ENCODE measurements at regions not wholly inside any gene's neighbourhood (a gene's known extent, or its start where the extent isn't known, plus 50 kb on each side); places are given as distances from the start of the nearest gene placed in this dataset.

GRCh38 chr7:156017431-156017830 lies 205.2 kb upstream of the SHH start:
- H3K4me2 ChIP-seq (ENCODE audit: low read depth, low read length), result no peak overlapping the region
- H2AK5ac ChIP-seq (ENCODE audit: low read depth, low read length), result no peak overlapping the region
- ChIA-PET CTCF (no interaction called here), POLR2A (ENCODE audit: unreplicated experiment) (no interaction called here)
- 40% methylated on average over 1 of the region's 8 CpGs; no CpG with 5 or more reads in 1 of the 2 experiments for WGBS, 2 experiments (ENCODE audit: extremely low coverage in 2 of 2, insufficient read length in 1 of 2)
- no peak overlapping the region for H2BK5ac ChIP-seq (ENCODE audit: low read depth, low read length, poor library complexity, severe bottlenecking)
- no peak overlapping the region for H4K91ac ChIP-seq (ENCODE audit: insufficient read depth, low read depth, low read length)
- no peak overlapping the region for H3K23ac ChIP-seq (ENCODE audit: low read depth, low read length)
- BruUV-seq (replicated peaks), result no TSS peak
- H3K27me3 ChIP-seq (ENCODE audit: control insufficient read depth, insufficient read depth, low read length), result no peaks in the 10 kb centered on the region
- no peak overlapping the region for H3K18ac ChIP-seq (ENCODE audit: low read depth, low read length)
- H3K4me3 ChIP-seq (ENCODE audit: insufficient read depth, low read depth, low read length), result no peak overlapping the region
- no peak overlapping the region for H2BK15ac ChIP-seq (ENCODE audit: low read depth, low read length)
- H3K27ac ChIP-seq (ENCODE audit: insufficient read depth, low read length), result no peak overlapping the region
- DNase-seq (no peak), ATAC-seq (ENCODE audit: low read depth) (no peak)
- H2AK9ac ChIP-seq (replicated peaks; ENCODE audit: low read depth, low read length, poor library complexity), result no peak overlapping the region
- no peaks in the 10 kb centered on the region for H4K20me1 ChIP-seq (ENCODE audit: insufficient read depth, low read length)
- in situ Hi-C loops (cut with MboI; ENCODE audit: low sequenced_read_pairs), result no loop called here
- no peaks in the 10 kb centered on the region for H3K36me3 ChIP-seq (ENCODE audit: control insufficient read depth, insufficient read depth, low read length)
- no peak overlapping the region for H2AFZ ChIP-seq (replicated peaks; ENCODE audit: low read length, poor library complexity)
- H4K5ac ChIP-seq (ENCODE audit: low read depth, low read length), result no peak overlapping the region
- H3K4me1 ChIP-seq (ENCODE audit: control insufficient read depth, insufficient read depth, low read length), result no peaks in the 10 kb centered on the region
- no peak overlapping the region for H3K9ac ChIP-seq (ENCODE audit: low read depth, low read length)
- H3K9me3 ChIP-seq (ENCODE audit: control insufficient read depth, insufficient read depth, low read length), result peaks cover 25% of the 10 kb centered on the region
- H3K14ac ChIP-seq (replicated peaks; ENCODE audit: low read depth, low read length), result no peak overlapping the region
- TF ChIP-seq CHD1 (IDR thresholded peaks at IDR 0.05; ENCODE audit: low read depth, low read length) (no peak), NFE2L2 (IDR thresholded peaks at IDR 0.05; ENCODE audit: low read depth, low read length) (no peak), MXI1 (IDR thresholded peaks at IDR 0.05; ENCODE audit: borderline replicate concordance, low read depth, low read length) (no peak), POLR2A (IDR thresholded peaks at IDR 0.05; ENCODE audit: low read depth, low read length) (no peak), CEBPB (IDR thresholded peaks at IDR 0.05; ENCODE audit: low read depth, low read length) (no peak), BHLHE40 (IDR thresholded peaks at IDR 0.05; ENCODE audit: low read depth, low read length) (no peak), FOS (IDR thresholded peaks at IDR 0.05; ENCODE audit: low read depth, low read length) (no peak), MAFK (IDR thresholded peaks at IDR 0.05; ENCODE audit: low read depth, low read length) (no peak), RCOR1 (IDR thresholded peaks at IDR 0.05; ENCODE audit: insufficient replicate concordance, low read length) (no peak), RFX5 (IDR thresholded peaks at IDR 0.05; ENCODE audit: low read depth, low read length) (no peak), RAD21 (IDR thresholded peaks at IDR 0.05; ENCODE audit: low read length) (no peak), MAZ (IDR thresholded peaks at IDR 0.05; ENCODE audit: borderline replicate concordance, low read depth, low read length) (no peak), ELK1 (IDR thresholded peaks at IDR 0.05; ENCODE audit: borderline replicate concordance, low read depth, low read length) (no peak)
- TF ChIP-seq, protein P1, sequence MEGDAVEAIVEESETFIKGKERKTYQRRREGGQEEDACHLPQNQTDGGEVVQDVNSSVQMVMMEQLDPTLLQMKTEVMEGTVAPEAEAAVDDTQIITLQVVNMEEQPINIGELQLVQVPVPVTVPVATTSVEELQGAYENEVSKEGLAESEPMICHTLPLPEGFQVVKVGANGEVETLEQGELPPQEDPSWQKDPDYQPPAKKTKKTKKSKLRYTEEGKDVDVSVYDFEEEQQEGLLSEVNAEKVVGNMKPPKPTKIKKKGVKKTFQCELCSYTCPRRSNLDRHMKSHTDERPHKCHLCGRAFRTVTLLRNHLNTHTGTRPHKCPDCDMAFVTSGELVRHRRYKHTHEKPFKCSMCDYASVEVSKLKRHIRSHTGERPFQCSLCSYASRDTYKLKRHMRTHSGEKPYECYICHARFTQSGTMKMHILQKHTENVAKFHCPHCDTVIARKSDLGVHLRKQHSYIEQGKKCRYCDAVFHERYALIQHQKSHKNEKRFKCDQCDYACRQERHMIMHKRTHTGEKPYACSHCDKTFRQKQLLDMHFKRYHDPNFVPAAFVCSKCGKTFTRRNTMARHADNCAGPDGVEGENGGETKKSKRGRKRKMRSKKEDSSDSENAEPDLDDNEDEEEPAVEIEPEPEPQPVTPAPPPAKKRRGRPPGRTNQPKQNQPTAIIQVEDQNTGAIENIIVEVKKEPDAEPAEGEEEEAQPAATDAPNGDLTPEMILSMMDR (conservative IDR thresholded peaks at IDR 0.05; ENCODE audit: low read depth, low read length), result no peak
- TF ChIP-seq, protein P2, sequence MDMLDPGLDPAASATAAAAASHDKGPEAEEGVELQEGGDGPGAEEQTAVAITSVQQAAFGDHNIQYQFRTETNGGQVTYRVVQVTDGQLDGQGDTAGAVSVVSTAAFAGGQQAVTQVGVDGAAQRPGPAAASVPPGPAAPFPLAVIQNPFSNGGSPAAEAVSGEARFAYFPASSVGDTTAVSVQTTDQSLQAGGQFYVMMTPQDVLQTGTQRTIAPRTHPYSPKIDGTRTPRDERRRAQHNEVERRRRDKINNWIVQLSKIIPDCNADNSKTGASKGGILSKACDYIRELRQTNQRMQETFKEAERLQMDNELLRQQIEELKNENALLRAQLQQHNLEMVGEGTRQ (IDR thresholded peaks at IDR 0.05; ENCODE audit: low read depth, low read length), result no peak
- no peak overlapping the region for H3K56ac ChIP-seq (ENCODE audit: extremely low read depth, insufficient read depth, low read length)
- no peak overlapping the region for H2BK20ac ChIP-seq (ENCODE audit: low read depth, low read length)
- H2BK120ac ChIP-seq (ENCODE audit: low read depth, low read length), result no peak overlapping the region
- no peak overlapping the region for H4K8ac ChIP-seq (ENCODE audit: low read depth in 2 of 2, low read length in 2 of 2)
- H3K9me1 ChIP-seq (ENCODE audit: insufficient read depth, low read length), result no peaks in the 10 kb centered on the region
- dilution Hi-C loops (cut with HindIII; ENCODE audit: low sequenced_read_pairs, unreplicated experiment), result no loop called here
- no peak overlapping the region for H3K4ac ChIP-seq (ENCODE audit: low read depth, low read length)
- intact Hi-C loops (cut with micrococcal nuclease), result no loop called here
- H3K79me1 ChIP-seq (ENCODE audit: low read depth in 1 of 2, low read length in 2 of 2), result no peaks in the 10 kb centered on the region
